CD4-positive, alpha-beta T cell (primary cell): ENCODE measurements at regions not wholly inside any gene's neighbourhood (a gene's known extent, or its start where the extent isn't known, plus 50 kb on each side); places are given as distances from the start of the nearest gene placed in this dataset.

Source experiments
- ATAC-seq: fragments of 200-7000 bp; cut with Tn5 transposase; one replicate; pipeline ENCODE4 v1.10.0; 2022; ENCODE audit warnings: mild to moderate bottlenecking; ENCODE audit not compliant: poor library complexity
- CTCF ChIA-PET: fragments of 350-600 bp; sonication (Branson Sonifier 250); formaldehyde crosslinking; loops from one replicate; lab custom pipeline; 2021; ENCODE audit warnings: antibody characterized with exemption, inconsistent platforms; lab: Charles Lee
- POLR2A ChIA-PET: fragments of 350-600 bp; sonication (Branson Sonifier 250); formaldehyde crosslinking; loops from one replicate; lab custom pipeline; 2021; ENCODE audit warnings: antibody characterized with exemption, inconsistent platforms; lab: Charles Lee
- DNase-seq, 14 experiments: peaks; one replicate each; pipeline ENCODE4 v3.0.0-alpha.2; 2013 to 2020; ENCODE audit warnings: mixed read lengths in 2 of 14
- H3K27ac ChIP-seq, 2 donors: one replicate each; pipeline versions ENCODE4 v1.5.1 to v1.7.0; 2013; ENCODE audit warnings: low read length in 2 of 2, low read depth in 1 of 2, mild to moderate bottlenecking in 1 of 2
- H3K27me3 ChIP-seq, 2 experiments: 1 replicate in 1 of 2; 2 replicates in 1 of 2; pipeline versions ENCODE4 v1.6.1 to v1.7.0; 2013; ENCODE audit warnings: low read length in 2 of 2, control low read depth in 1 of 2, mild to moderate bottlenecking in 1 of 2, moderate library complexity in 1 of 2; ENCODE audit not compliant: insufficient read depth in 2 of 2, control insufficient read depth in 1 of 2
- H3K36me3 ChIP-seq: one replicate; pipeline ENCODE4 v1.6.1; 2013; ENCODE audit warnings: low read length, control low read depth; ENCODE audit not compliant: insufficient read depth
- H3K4me1 ChIP-seq: one replicate; pipeline ENCODE4 v1.6.1; 2013; ENCODE audit warnings: low read length, control low read depth; ENCODE audit not compliant: insufficient read depth
- H3K4me3 ChIP-seq: one replicate; pipeline ENCODE4 v1.5.1; 2013; ENCODE audit warnings: mild to moderate bottlenecking, low read length, moderate library complexity
- H3K9me3 ChIP-seq, 2 experiments: 1 replicate in 1 of 2; 2 replicates in 1 of 2; pipeline versions ENCODE4 v1.6.1 to v1.7.0; 2013; ENCODE audit warnings: low read length in 2 of 2, mild to moderate bottlenecking in 2 of 2, control low read depth in 1 of 2, moderate library complexity in 1 of 2; ENCODE audit not compliant: control insufficient read depth in 1 of 2, insufficient read depth in 1 of 2
- H3K27ac Mint-ChIP-seq: one replicate; pipeline ENCODE4 v1.8.0; 2020; ENCODE audit warnings: mixed read lengths
- H3K27me3 Mint-ChIP-seq: one replicate; pipeline ENCODE4 v1.8.0; 2021; ENCODE audit warnings: mixed read lengths
- H3K36me3 Mint-ChIP-seq: one replicate; pipeline ENCODE4 v1.8.0; 2021; ENCODE audit warnings: low read depth, mixed read lengths
- H3K4me1 Mint-ChIP-seq: one replicate; pipeline ENCODE4 v1.8.0; 2021; ENCODE audit warnings: low read depth, mixed read lengths
- H3K4me3 Mint-ChIP-seq: one replicate; pipeline ENCODE4 v1.8.0; 2020; ENCODE audit warnings: mild to moderate bottlenecking, mixed read lengths
- H3K9me3 Mint-ChIP-seq: one replicate; pipeline ENCODE4 v1.8.0; 2020; ENCODE audit warnings: mixed read lengths
- intact Hi-C, 2 experiments: fragments of 100-400 bp; cut with DNase I in 1 of 2; cut with micrococcal nuclease in 1 of 2; formaldehyde crosslinking; loops; one replicate each; pipeline versions ENCODE4 v1.15.1 to v1.9.0; 2023 to 2025; cut with DNase I, micrococcal nuclease
- TF ChIP-seq, protein P1 (sequence below): fragments of 200-600 bp; IDR thresholded peaks from one replicate; pipeline ENCODE4 v1.8.0; 2022; ENCODE audit warnings: antibody characterized with exemption, mild to moderate bottlenecking

DNA sequence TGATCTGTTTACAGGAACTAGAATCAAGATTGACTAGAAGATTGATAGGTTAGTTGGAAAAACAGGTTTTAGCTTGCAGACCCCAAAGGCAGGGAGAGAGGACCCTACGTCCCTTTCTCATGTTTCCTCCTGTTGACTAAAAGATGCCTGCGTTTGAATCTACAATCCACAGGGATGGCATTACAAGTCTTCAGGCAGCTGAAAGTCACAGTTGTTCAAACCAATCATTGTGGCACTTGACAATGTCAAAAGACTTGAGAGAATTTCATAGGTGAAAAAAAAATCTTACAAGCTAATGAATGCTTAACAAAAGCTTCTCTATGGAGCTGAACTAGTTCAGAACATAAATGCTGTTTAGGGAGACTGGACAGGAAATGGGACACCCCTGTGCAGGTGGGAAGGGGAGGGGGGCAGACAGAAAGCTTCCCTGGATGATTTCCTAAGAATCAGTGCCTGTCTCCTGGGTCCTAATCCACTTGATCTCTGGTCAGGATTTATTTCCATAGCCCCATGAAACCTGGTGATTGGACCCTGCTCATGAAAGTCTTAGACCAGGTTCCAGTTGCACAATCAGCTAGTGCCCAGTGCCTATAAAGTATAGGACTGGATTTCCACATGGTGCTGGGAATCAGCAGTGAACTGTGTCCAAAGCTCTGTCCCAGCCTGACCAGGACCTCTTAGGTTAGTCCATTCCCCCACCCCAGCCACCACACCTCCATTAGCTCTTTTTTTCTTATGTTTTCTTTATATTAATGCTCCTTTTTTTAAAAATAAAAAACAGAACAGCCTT lies 91.6 kb upstream of the BCAR3 start:
- intact Hi-C loops: no loop called here
- Mint-ChIP-seq H3K4me1 (no peaks in the 10 kb centered on the region), H3K27me3 (no peaks in the 10 kb centered on the region), H3K27ac (no peak overlapping the region), H3K36me3 (no peaks in the 10 kb centered on the region), H3K4me3 (no peak overlapping the region), H3K9me3 (no peaks in the 10 kb centered on the region)
- Histone ChIP-seq H3K4me1 (no peaks in the 10 kb centered on the region), H3K27me3 (no peaks in the 10 kb centered on the region), H3K9me3 (no peaks in the 10 kb centered on the region), H3K4me3 (no peak overlapping the region), H3K27ac (no peak overlapping the region), H3K36me3 (no peaks in the 10 kb centered on the region)
- ChIA-PET CTCF (no interaction called here), POLR2A (no interaction called here)
- no peak for ATAC-seq
- no peak for DNase-seq
- TF ChIP-seq, protein P1, sequence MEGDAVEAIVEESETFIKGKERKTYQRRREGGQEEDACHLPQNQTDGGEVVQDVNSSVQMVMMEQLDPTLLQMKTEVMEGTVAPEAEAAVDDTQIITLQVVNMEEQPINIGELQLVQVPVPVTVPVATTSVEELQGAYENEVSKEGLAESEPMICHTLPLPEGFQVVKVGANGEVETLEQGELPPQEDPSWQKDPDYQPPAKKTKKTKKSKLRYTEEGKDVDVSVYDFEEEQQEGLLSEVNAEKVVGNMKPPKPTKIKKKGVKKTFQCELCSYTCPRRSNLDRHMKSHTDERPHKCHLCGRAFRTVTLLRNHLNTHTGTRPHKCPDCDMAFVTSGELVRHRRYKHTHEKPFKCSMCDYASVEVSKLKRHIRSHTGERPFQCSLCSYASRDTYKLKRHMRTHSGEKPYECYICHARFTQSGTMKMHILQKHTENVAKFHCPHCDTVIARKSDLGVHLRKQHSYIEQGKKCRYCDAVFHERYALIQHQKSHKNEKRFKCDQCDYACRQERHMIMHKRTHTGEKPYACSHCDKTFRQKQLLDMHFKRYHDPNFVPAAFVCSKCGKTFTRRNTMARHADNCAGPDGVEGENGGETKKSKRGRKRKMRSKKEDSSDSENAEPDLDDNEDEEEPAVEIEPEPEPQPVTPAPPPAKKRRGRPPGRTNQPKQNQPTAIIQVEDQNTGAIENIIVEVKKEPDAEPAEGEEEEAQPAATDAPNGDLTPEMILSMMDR: no peak

DNA sequence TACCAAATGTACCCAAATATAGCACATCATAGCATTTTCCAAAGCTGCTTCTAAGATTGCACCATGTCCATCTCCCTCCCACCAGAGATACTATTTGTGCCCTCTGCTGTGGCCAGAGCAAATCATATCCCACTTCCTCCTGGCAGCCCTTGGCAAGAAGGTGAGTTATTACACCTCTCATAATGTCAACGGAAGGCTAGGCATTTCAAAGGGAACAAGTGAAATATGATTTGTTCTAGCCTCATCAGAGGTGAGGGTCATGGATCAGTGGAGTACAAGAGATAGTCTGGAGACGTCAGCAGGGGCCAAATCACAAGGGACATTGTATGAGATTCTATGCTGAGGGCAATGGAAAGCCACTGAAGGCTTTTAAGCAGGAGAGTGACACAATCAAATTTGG lies 90.2 kb upstream of the BCAR3 start:
- CTCF ChIA-PET: no interaction called here

DNA sequence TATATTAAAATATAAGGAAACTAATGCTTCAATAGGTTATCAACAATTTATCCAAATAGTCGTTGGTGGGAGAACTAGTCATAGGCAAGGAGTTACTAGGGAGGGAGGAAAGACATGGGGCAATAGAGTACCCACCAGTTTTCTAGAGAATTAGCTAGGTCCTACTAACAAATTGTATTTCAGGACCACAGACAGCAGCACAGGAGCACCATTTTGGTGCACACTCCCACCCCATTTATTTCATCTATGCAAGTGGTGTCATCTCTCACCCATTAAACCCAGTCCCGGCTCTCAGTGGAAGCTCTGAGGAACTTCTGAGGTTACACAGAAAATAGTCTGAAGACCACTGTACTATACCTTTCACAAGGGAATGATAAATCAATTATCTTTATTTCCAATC lies 89.0 kb upstream of the BCAR3 start:
- H3K9me3 Mint-ChIP-seq: no peaks in the 10 kb centered on the region
- intact Hi-C loops: no loop called here
- DNase-seq (no peak), ATAC-seq (no peak)
- peaks cover 14% of the 10 kb centered on the region for H3K4me1 Mint-ChIP-seq
- Histone ChIP-seq H3K36me3 (no peaks in the 10 kb centered on the region), H3K27me3 (no peaks in the 10 kb centered on the region), H3K27ac (no peak overlapping the region), H3K4me3 (no peak overlapping the region), H3K9me3 (no peaks in the 10 kb centered on the region), H3K4me1 (peaks cover 6% of the 10 kb centered on the region)
- TF ChIP-seq, protein P1: no peak
- ChIA-PET CTCF (no interaction called here), POLR2A (interaction anchor here (0.7 kb wide), 1 partner anchor 265 kb away, joined by 3 read pairs; no protein-coding TSS in a partner anchor)
- H3K27me3 Mint-ChIP-seq: no peaks in the 10 kb centered on the region
- no peak overlapping the region for H3K27ac Mint-ChIP-seq
- H3K36me3 Mint-ChIP-seq: no peaks in the 10 kb centered on the region
- no peak overlapping the region for H3K4me3 Mint-ChIP-seq

More for the DNA sequence above, 90.2 kb upstream of the BCAR3 start:
- intact Hi-C loops: no loop called here
- H3K4me1 ChIP-seq: peaks cover 2% of the 10 kb centered on the region
- no peak overlapping the region for H3K27ac ChIP-seq
- POLR2A ChIA-PET: no interaction called here
- Mint-ChIP-seq H3K27me3 (no peaks in the 10 kb centered on the region), H3K4me3 (no peak overlapping the region), H3K36me3 (no peaks in the 10 kb centered on the region), H3K27ac (no peak overlapping the region), H3K9me3 (no peaks in the 10 kb centered on the region), H3K4me1 (peaks cover 9% of the 10 kb centered on the region)
- no peaks in the 10 kb centered on the region for H3K36me3 ChIP-seq
- H3K9me3 ChIP-seq: no peaks in the 10 kb centered on the region
- no peak for ATAC-seq
- DNase-seq: no peak
- no peak overlapping the region for H3K4me3 ChIP-seq
- H3K27me3 ChIP-seq: no peaks in the 10 kb centered on the region
- TF ChIP-seq, protein P1: no peak
